ENCODE measurements at regions not wholly inside any gene's neighbourhood (a gene's known extent, or its start where the extent isn't known, plus 50 kb on each side); places are given as distances from the start of the nearest gene placed in this dataset.

GRCh38 chr15:95113041-95113440, 881.7 kb downstream of the MCTP2 start:
- no peak for TF ChIP-seq CTCF (IDR thresholded peaks at IDR 0.05; ENCODE audit: low read length)
- no peak for TF ChIP-seq EZH2 (optimal IDR thresholded peaks at IDR 0.05; ENCODE audit: low read depth, low read length)
- no peak for TF ChIP-seq EZH2phosphoT487 (IDR thresholded peaks at IDR 0.05; ENCODE audit: low read length)

Measured in MM.1S (cell line).